Nephron progenitor cell (in vitro differentiated cells): ENCODE measurements at regions not wholly inside any gene's neighbourhood (a gene's known extent, or its start where the extent isn't known, plus 50 kb on each side); places are given as distances from the start of the nearest gene placed in this dataset.

Source experiments
- DNase-seq: peaks from one replicate; pipeline ENCODE4 v3.0.0; 2021
- H3K27ac Mint-ChIP-seq: 2 replicates; pipeline ENCODE4 v1.8.0; 2021; ENCODE audit warnings: mild to moderate bottlenecking, moderate library complexity, mixed read lengths
- H3K27me3 Mint-ChIP-seq: 2 replicates; pipeline ENCODE4 v1.8.0; 2021; ENCODE audit warnings: mild to moderate bottlenecking, low read depth, mixed read lengths; ENCODE audit not compliant: poor library complexity
- H3K36me3 Mint-ChIP-seq: 2 replicates; pipeline ENCODE4 v1.8.0; 2021; ENCODE audit warnings: low read depth, mixed read lengths
- H3K4me1 Mint-ChIP-seq: 2 replicates; pipeline ENCODE4 v1.8.0; 2021; ENCODE audit warnings: mixed read lengths
- H3K4me3 Mint-ChIP-seq: 2 replicates; pipeline ENCODE4 v1.8.0; 2021; ENCODE audit warnings: mild to moderate bottlenecking, moderate library complexity, mixed read lengths
- H3K9me3 Mint-ChIP-seq: 2 replicates; pipeline ENCODE4 v1.8.0; 2021; ENCODE audit warnings: mild to moderate bottlenecking, moderate library complexity, mixed read lengths
- TF ChIP-seq, protein P1 (sequence below): fragments of 200-600 bp; sonication (generic); IDR thresholded peaks from 2 replicates; pipeline ENCODE4 v1.5.0; 2021; ENCODE audit warnings: antibody characterized with exemption

GRCh38 chr13:74966814-74967424, 515.0 kb downstream of the TBC1D4 start:
- Mint-ChIP-seq H3K9me3 (peaks cover 15% of the 10 kb centered on the region), H3K4me3 (no peak overlapping the region), H3K36me3 (no peaks in the 10 kb centered on the region), H3K4me1 (peaks cover 18% of the 10 kb centered on the region), H3K27ac (peak overlapping the region; percentile 83), H3K27me3 (peaks cover 7% of the 10 kb centered on the region)
- TF ChIP-seq, protein P1, sequence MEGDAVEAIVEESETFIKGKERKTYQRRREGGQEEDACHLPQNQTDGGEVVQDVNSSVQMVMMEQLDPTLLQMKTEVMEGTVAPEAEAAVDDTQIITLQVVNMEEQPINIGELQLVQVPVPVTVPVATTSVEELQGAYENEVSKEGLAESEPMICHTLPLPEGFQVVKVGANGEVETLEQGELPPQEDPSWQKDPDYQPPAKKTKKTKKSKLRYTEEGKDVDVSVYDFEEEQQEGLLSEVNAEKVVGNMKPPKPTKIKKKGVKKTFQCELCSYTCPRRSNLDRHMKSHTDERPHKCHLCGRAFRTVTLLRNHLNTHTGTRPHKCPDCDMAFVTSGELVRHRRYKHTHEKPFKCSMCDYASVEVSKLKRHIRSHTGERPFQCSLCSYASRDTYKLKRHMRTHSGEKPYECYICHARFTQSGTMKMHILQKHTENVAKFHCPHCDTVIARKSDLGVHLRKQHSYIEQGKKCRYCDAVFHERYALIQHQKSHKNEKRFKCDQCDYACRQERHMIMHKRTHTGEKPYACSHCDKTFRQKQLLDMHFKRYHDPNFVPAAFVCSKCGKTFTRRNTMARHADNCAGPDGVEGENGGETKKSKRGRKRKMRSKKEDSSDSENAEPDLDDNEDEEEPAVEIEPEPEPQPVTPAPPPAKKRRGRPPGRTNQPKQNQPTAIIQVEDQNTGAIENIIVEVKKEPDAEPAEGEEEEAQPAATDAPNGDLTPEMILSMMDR = no peak
- no peak for DNase-seq

- no peak for DNase-seq
- Mint-ChIP-seq H3K27me3 (peaks cover 7% of the 10 kb centered on the region), H3K4me3 (no peak overlapping the region), H3K27ac (peak overlapping the region; percentile 83), H3K9me3 (peaks cover 15% of the 10 kb centered on the region), H3K4me1 (peaks cover 18% of the 10 kb centered on the region), H3K36me3 (no peaks in the 10 kb centered on the region)
- TF ChIP-seq, protein P1 = no peak
These were observed 515.7 kb downstream of the TBC1D4 start for GRCh38 chr13:74966275-74966674.

DNA sequence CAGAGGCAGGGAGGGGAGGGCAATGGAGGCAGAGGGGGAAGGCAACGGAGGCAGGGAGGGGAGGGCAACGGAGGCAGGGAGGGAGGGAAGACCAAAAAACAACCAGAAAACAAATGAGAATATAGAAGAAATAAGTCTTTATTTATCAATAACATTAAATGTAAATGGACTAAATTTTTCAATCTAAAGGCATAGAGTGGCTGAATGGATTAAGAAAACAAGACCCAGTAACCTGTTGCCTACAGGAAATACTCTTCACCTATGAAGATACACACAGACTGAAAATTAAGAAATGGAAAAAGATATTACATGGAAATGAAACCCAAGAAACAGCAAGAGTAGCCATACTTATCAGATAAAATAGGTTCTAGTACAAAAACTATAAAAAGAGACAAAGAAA, 536.3 kb downstream of the TBC1D4 start:
- DNase-seq = no peak
- Mint-ChIP-seq H3K9me3 (peaks cover 44% of the 10 kb centered on the region), H3K27ac (no peak overlapping the region), H3K4me3 (no peak overlapping the region), H3K27me3 (no peaks in the 10 kb centered on the region), H3K36me3 (peaks cover 5% of the 10 kb centered on the region), H3K4me1 (no peaks in the 10 kb centered on the region)
- TF ChIP-seq, protein P1 = no peak

- Mint-ChIP-seq H3K9me3 (peaks cover 22% of the 10 kb centered on the region), H3K4me1 (peaks cover 14% of the 10 kb centered on the region), H3K27me3 (peaks cover 3% of the 10 kb centered on the region), H3K36me3 (no peaks in the 10 kb centered on the region), H3K4me3 (no peak overlapping the region), H3K27ac (peak overlapping the region; percentile 57)
- DNase-seq = no peak
- TF ChIP-seq, protein P1 = no peak
These were observed 550.1 kb downstream of the TBC1D4 start for GRCh38 chr13:74931698-74932433.

DNA sequence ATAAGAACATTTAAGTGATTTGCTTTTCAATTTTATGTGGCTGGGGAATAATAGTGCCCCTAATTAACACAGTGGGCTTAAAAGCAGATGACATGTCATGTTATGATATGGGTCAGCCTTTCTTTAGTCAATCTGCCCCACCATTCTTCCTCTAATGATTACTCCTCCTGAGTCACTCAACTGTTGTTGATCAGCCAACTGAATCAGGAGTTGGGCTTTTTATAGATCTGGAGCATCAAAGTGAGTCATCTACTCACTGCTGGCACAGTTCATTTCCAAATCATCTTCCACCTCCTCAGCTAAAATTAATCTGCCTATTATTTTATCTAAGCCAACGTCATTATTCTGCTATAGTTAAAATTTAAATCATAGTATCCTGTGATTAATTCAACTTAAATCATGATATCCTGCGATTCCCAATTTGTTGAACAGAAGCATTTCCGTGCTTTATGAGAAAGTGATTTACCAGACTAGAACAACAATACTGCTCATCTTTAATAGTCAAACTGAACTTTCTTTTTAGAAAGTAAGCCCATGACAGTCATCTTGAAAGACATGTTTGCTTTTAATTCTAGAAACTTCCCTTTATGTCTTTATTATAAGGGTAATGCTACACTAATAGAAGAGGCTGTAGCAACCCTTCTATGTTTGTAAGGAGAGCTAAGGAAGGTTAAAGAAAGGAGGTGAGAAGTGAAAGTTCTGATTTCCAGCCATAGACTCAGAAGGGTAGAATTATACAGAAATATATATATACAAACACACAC, 551.4 kb downstream of the TBC1D4 start:
- no peak for DNase-seq
- Mint-ChIP-seq H3K4me1 (peaks cover 14% of the 10 kb centered on the region), H3K4me3 (no peak overlapping the region), H3K27ac (no peak overlapping the region), H3K9me3 (peaks cover 17% of the 10 kb centered on the region), H3K27me3 (peaks cover 3% of the 10 kb centered on the region), H3K36me3 (no peaks in the 10 kb centered on the region)
- TF ChIP-seq, protein P1 = no peak
